ENCODE measurements at regions not wholly inside any gene's neighbourhood (a gene's known extent, or its start where the extent isn't known, plus 50 kb on each side); places are given as distances from the start of the nearest gene placed in this dataset.

DNA sequence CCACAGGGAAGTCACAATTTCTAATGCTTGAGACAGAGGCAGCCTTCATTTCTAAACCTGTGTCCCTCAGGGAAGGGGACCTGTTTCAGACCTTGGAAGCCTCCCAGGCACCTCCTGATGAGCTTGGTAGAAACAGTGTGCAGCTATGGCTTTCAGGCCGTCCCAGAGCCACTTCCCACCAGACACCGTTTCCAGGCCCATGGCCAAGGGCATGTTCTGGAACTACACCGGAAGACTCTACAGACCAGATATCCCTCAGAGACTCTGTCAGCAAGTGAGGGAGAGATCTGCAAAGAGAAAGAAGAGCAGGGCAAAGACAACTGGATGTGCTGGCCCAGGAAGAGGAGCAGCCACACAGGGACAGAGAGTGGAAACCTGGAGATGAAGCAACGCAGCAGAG, 82.2 kb upstream of the HSPA9 start:
- no peaks in the 10 kb centered on the region for H3K9me3 Mint-ChIP-seq (ENCODE audit: unreplicated experiment)

DNA sequence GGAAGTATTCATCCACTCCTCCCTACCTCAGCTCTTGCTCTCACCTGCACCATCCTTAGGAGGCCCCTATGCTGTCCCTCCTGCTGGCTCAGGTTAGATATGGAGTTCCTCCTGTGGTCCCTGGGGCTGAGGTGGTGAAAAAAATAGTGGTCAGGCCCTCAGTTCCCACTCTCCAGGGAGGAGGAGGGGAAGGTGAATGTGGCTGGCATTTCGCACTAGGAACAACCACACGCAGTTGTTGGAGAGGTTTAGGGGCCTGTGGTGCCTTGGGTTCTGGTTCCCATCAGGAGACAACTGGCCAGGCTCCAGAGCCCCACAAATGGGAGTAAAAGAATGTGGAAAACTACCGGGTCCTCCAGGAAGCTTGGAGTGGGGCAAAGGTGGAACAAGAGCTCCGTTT, 81.7 kb upstream of the HSPA9 start:
- Mint-ChIP-seq H3K4me3 (ENCODE audit: unreplicated experiment) (no peak overlapping the region), H3K27ac (ENCODE audit: unreplicated experiment) (no peak overlapping the region), H3K9me3 (ENCODE audit: unreplicated experiment) (no peaks in the 10 kb centered on the region), H3K4me1 (ENCODE audit: unreplicated experiment) (no peaks in the 10 kb centered on the region), H3K36me3 (ENCODE audit: low read depth, unreplicated experiment) (no peaks in the 10 kb centered on the region), H3K27me3 (ENCODE audit: unreplicated experiment) (peaks cover 2% of the 10 kb centered on the region)
- TF ChIP-seq, protein P1, sequence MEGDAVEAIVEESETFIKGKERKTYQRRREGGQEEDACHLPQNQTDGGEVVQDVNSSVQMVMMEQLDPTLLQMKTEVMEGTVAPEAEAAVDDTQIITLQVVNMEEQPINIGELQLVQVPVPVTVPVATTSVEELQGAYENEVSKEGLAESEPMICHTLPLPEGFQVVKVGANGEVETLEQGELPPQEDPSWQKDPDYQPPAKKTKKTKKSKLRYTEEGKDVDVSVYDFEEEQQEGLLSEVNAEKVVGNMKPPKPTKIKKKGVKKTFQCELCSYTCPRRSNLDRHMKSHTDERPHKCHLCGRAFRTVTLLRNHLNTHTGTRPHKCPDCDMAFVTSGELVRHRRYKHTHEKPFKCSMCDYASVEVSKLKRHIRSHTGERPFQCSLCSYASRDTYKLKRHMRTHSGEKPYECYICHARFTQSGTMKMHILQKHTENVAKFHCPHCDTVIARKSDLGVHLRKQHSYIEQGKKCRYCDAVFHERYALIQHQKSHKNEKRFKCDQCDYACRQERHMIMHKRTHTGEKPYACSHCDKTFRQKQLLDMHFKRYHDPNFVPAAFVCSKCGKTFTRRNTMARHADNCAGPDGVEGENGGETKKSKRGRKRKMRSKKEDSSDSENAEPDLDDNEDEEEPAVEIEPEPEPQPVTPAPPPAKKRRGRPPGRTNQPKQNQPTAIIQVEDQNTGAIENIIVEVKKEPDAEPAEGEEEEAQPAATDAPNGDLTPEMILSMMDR (IDR thresholded peaks at IDR 0.05; ENCODE audit: unreplicated experiment) = no peak
- no peak for DNase-seq (ENCODE audit: low spot score)

More for the DNA sequence above, 82.2 kb upstream of the HSPA9 start:
- no peak overlapping the region for H3K27ac Mint-ChIP-seq (ENCODE audit: unreplicated experiment)
- no peaks in the 10 kb centered on the region for H3K4me1 Mint-ChIP-seq (ENCODE audit: unreplicated experiment)
- DNase-seq (ENCODE audit: low spot score) = no peak
- TF ChIP-seq, protein P1 (IDR thresholded peaks at IDR 0.05; ENCODE audit: unreplicated experiment) = no peak
- no peak overlapping the region for H3K4me3 Mint-ChIP-seq (ENCODE audit: unreplicated experiment)
- no peaks in the 10 kb centered on the region for H3K36me3 Mint-ChIP-seq (ENCODE audit: low read depth, unreplicated experiment)
- peaks cover 2% of the 10 kb centered on the region for H3K27me3 Mint-ChIP-seq (ENCODE audit: unreplicated experiment)

DNA sequence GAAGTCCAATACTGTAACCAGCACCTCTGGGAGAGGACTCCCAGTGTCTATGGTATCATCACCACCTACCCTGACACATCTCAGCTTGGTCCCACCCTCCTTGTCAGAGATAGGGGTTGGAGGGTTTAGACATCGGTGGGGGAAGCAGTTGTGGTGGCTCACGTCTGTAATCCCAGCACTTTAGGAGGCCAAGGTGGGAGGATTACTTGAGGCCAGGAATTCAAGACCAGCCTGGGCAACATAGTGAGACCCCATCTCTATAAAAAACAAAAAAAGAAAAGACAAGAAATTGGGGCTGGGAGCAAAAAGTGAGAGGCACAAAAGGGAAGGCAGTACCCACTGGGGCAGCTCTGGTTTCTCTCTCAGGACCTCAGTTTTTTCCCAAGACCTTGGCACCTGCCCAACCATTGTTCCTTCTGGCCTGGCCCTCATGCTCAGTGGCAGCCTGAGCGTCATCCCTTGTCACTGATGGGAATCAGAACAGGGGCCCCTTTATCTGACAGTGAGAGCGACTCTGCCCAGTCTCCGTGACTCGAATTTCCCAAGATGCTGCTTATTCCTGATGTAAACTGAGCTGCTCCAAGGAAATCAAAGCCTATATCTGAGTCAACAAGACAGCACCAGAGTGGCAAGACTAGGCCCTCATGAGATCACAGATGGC, 80.5 kb upstream of the HSPA9 start:
- Mint-ChIP-seq H3K4me3 (ENCODE audit: unreplicated experiment) (no peak overlapping the region), H3K9me3 (ENCODE audit: unreplicated experiment) (no peaks in the 10 kb centered on the region), H3K4me1 (ENCODE audit: unreplicated experiment) (peaks cover 8% of the 10 kb centered on the region), H3K36me3 (ENCODE audit: low read depth, unreplicated experiment) (no peaks in the 10 kb centered on the region), H3K27ac (ENCODE audit: unreplicated experiment) (no peak overlapping the region), H3K27me3 (ENCODE audit: unreplicated experiment) (peaks cover 2% of the 10 kb centered on the region)
- DNase-seq (ENCODE audit: low spot score) = no peak
- TF ChIP-seq, protein P1 (IDR thresholded peaks at IDR 0.05; ENCODE audit: unreplicated experiment) = no peak

- no peak overlapping the region for H3K4me3 Mint-ChIP-seq (ENCODE audit: unreplicated experiment)
- DNase-seq (ENCODE audit: low spot score) = no peak
- TF ChIP-seq, protein P1 (IDR thresholded peaks at IDR 0.05; ENCODE audit: unreplicated experiment) = no peak
- no peak overlapping the region for H3K27ac Mint-ChIP-seq (ENCODE audit: unreplicated experiment)
- H3K36me3 Mint-ChIP-seq (ENCODE audit: low read depth, unreplicated experiment) = no peaks in the 10 kb centered on the region
- H3K9me3 Mint-ChIP-seq (ENCODE audit: unreplicated experiment) = no peaks in the 10 kb centered on the region
- peaks cover 2% of the 10 kb centered on the region for H3K27me3 Mint-ChIP-seq (ENCODE audit: unreplicated experiment)
- peaks cover 8% of the 10 kb centered on the region for H3K4me1 Mint-ChIP-seq (ENCODE audit: unreplicated experiment)
Observed at GRCh38 chr5:138654281-138654867, 79.2 kb upstream of the HSPA9 start.

- no peak overlapping the region for H3K4me3 Mint-ChIP-seq (ENCODE audit: unreplicated experiment)
- peaks cover 2% of the 10 kb centered on the region for H3K27me3 Mint-ChIP-seq (ENCODE audit: unreplicated experiment)
- DNase-seq (ENCODE audit: low spot score) = no peak
- H3K27ac Mint-ChIP-seq (ENCODE audit: unreplicated experiment) = no peak overlapping the region
- H3K4me1 Mint-ChIP-seq (ENCODE audit: unreplicated experiment) = peaks cover 14% of the 10 kb centered on the region
- no peaks in the 10 kb centered on the region for H3K36me3 Mint-ChIP-seq (ENCODE audit: low read depth, unreplicated experiment)
- no peaks in the 10 kb centered on the region for H3K9me3 Mint-ChIP-seq (ENCODE audit: unreplicated experiment)
- TF ChIP-seq, protein P1 (IDR thresholded peaks at IDR 0.05; ENCODE audit: unreplicated experiment) = no peak
Observed at GRCh38 chr5:138653502-138653901, 78.3 kb upstream of the HSPA9 start.

All from endothelial cell (in vitro differentiated cells).